GM21381 (cell line): ENCODE measurements at regions not wholly inside any gene's neighbourhood (a gene's known extent, or its start where the extent isn't known, plus 50 kb on each side); places are given as distances from the start of the nearest gene placed in this dataset.
A peak's percentile ranks its signal among the peaks of the same experiment; 100 is the strongest.

Source experiments
- ATAC-seq: cut with Tn5 transposase; IDR thresholded peaks from one replicate; pipeline ENCODE4 v1.9.1; 2021; ENCODE audit warnings: mild to moderate bottlenecking, moderate library complexity; ENCODE audit not compliant: unreplicated experiment

- no peak for ATAC-seq
Measured at GRCh38 chr7:94054130-94054529, 50.0 kb upstream of the BET1 start.

- no peak for ATAC-seq
Measured at GRCh38 chr7:94055963-94056362, 51.8 kb upstream of the BET1 start.

GRCh38 chr7:94056796-94057207 is 52.6 kb upstream of the BET1 start:
- ATAC-seq: no peak

- no peak for ATAC-seq
Measured at GRCh38 chr7:94057955-94058354, 53.8 kb upstream of the BET1 start.

- ATAC-seq: peak; percentile 62
Measured at GRCh38 chr7:94059746-94060145, 55.6 kb upstream of the BET1 start.

GRCh38 chr7:94060752-94061151 is 56.6 kb upstream of the BET1 start:
- no peak for ATAC-seq

GRCh38 chr7:94061326-94061725 is 57.2 kb upstream of the BET1 start:
- ATAC-seq: no peak

- no peak for ATAC-seq
Measured at GRCh38 chr7:94062372-94062771, 58.2 kb upstream of the BET1 start.

GRCh38 chr7:94064541-94065191 is 60.5 kb upstream of the BET1 start:
- no peak for ATAC-seq

GRCh38 chr7:94067047-94067446 is 62.9 kb upstream of the BET1 start:
- ATAC-seq: no peak

- no peak for ATAC-seq
Measured at GRCh38 chr7:94067506-94067905, 63.4 kb upstream of the BET1 start.

GRCh38 chr7:94069162-94069739 is 65.1 kb upstream of the BET1 start:
- no peak for ATAC-seq

GRCh38 chr7:94080551-94080950 is 76.4 kb upstream of the BET1 start:
- no peak for ATAC-seq

- ATAC-seq: no peak
Measured at GRCh38 chr7:94082126-94082525, 78.0 kb upstream of the BET1 start.

- peak; percentile 99 for ATAC-seq
Measured at GRCh38 chr7:94087664-94088352, 83.7 kb upstream of the BET1 start.

GRCh38 chr7:94088560-94088959 is 84.4 kb upstream of the BET1 start:
- ATAC-seq: no peak

- ATAC-seq: no peak
Measured at GRCh38 chr7:94089806-94090205, 85.7 kb upstream of the BET1 start.

- ATAC-seq: no peak
Measured at GRCh38 chr7:94092980-94093379, 88.8 kb upstream of the BET1 start.

GRCh38 chr7:94094298-94094697 is 90.1 kb upstream of the BET1 start:
- no peak for ATAC-seq

- no peak for ATAC-seq
Measured at GRCh38 chr7:94095316-94096009, 91.3 kb upstream of the BET1 start.

GRCh38 chr7:94099679-94100078 is 95.5 kb upstream of the BET1 start:
- no peak for ATAC-seq
